ENCODE measurements at regions not wholly inside any gene's neighbourhood (a gene's known extent, or its start where the extent isn't known, plus 50 kb on each side); places are given as distances from the start of the nearest gene placed in this dataset.

GRCh38 chr10:88023676-88024075 lies 160.3 kb downstream of the PTEN start:
- H3K4me1 ChIP-seq (ENCODE audit: control insufficient read depth in 3 of 3, insufficient read depth in 2 of 3, low read depth in 1 of 3, low read length in 2 of 3): peaks cover 0 to 13% (median 0%) of the 10 kb centered on the region in 3 donors
- H3K27ac ChIP-seq (ENCODE audit: low read depth in 1 of 3, low read length in 2 of 3): no peak overlapping the region
- H3K27me3 ChIP-seq (ENCODE audit: control insufficient read depth in 3 of 3, insufficient read depth in 3 of 3, low read length in 3 of 3): no peaks in the 10 kb centered on the region
- H3K9me3 ChIP-seq (ENCODE audit: control insufficient read depth in 2 of 2, insufficient read depth in 1 of 2, low read depth in 1 of 2, low read length in 1 of 2): peaks cover 0 to 4% of the 10 kb centered on the region in 2 donors
- no peak overlapping the region for H3K4me3 ChIP-seq (ENCODE audit: low read depth in 1 of 3, low read length in 3 of 3)
- DNase-seq (no peak), FAIRE-seq (no peak)
- no peaks in the 10 kb centered on the region for H3K36me3 ChIP-seq (ENCODE audit: control insufficient read depth in 3 of 3, insufficient read depth in 2 of 3, low read depth in 1 of 3, low read length in 3 of 3)
- WGBS, 3 donors: 62 to 86% (median 81%) methylated on average over 1 of the region's 1 CpG

- Histone ChIP-seq H3K36me3 (ENCODE audit: control insufficient read depth in 3 of 3, insufficient read depth in 2 of 3, low read depth in 1 of 3, low read length in 3 of 3) (no peaks in the 10 kb centered on the region), H3K27me3 (ENCODE audit: control insufficient read depth in 3 of 3, insufficient read depth in 3 of 3, low read length in 3 of 3) (no peaks in the 10 kb centered on the region), H3K9me3 (ENCODE audit: control insufficient read depth in 2 of 2, insufficient read depth in 1 of 2, low read depth in 1 of 2, low read length in 1 of 2) (peaks cover 0 to 4% of the 10 kb centered on the region in 2 donors), H3K4me1 (ENCODE audit: control insufficient read depth in 3 of 3, insufficient read depth in 2 of 3, low read depth in 1 of 3, low read length in 2 of 3) (peaks cover 0 to 24% (median 0%) of the 10 kb centered on the region in 3 donors), H3K27ac (ENCODE audit: low read depth in 1 of 3, low read length in 2 of 3) (peak overlapping the region in 1 of 3 donors; percentile 21), H3K4me3 (ENCODE audit: low read depth in 1 of 3, low read length in 3 of 3) (no peak overlapping the region)
- 93 to 96% (median 95%) methylated on average over 3 of the region's 3 CpGs for WGBS, 3 donors
- peak in 1 of 2 donors; percentile 55 for DNase-seq
- no peak for FAIRE-seq
Observed at GRCh38 chr10:88026031-88026430, 162.6 kb downstream of the PTEN start.

GRCh38 chr10:88027570-88027969 lies 164.1 kb downstream of the PTEN start:
- H3K4me3 ChIP-seq (ENCODE audit: low read depth in 1 of 3, low read length in 3 of 3): no peak overlapping the region

GRCh38 chr10:88028072-88028471 lies 164.6 kb downstream of the PTEN start:
- Histone ChIP-seq H3K9me3 (ENCODE audit: control insufficient read depth in 2 of 2, insufficient read depth in 1 of 2, low read depth in 1 of 2, low read length in 1 of 2) (peaks cover 0 to 4% of the 10 kb centered on the region in 2 donors), H3K27me3 (ENCODE audit: control insufficient read depth in 3 of 3, insufficient read depth in 3 of 3, low read length in 3 of 3) (no peaks in the 10 kb centered on the region), H3K36me3 (ENCODE audit: control insufficient read depth in 3 of 3, insufficient read depth in 2 of 3, low read depth in 1 of 3, low read length in 3 of 3) (no peaks in the 10 kb centered on the region), H3K27ac (ENCODE audit: low read depth in 1 of 3, low read length in 2 of 3) (peak overlapping the region in 2 of 3 donors; percentile 66 to 74), H3K4me1 (ENCODE audit: control insufficient read depth in 3 of 3, insufficient read depth in 2 of 3, low read depth in 1 of 3, low read length in 2 of 3) (peaks cover 0 to 24% (median 0%) of the 10 kb centered on the region in 3 donors), H3K4me3 (ENCODE audit: low read depth in 1 of 3, low read length in 3 of 3) (no peak overlapping the region)
- FAIRE-seq (no peak), DNase-seq (peak in 1 of 2 donors; percentile 14)
- WGBS, 3 donors: 61 to 86% (median 81%) methylated on average over 1 of the region's 1 CpG

More at GRCh38 chr10:88027570-88027969, 164.1 kb downstream of the PTEN start:
- H3K4me1 ChIP-seq (ENCODE audit: control insufficient read depth in 3 of 3, insufficient read depth in 2 of 3, low read depth in 1 of 3, low read length in 2 of 3): peaks cover 0 to 24% (median 0%) of the 10 kb centered on the region in 3 donors
- no peaks in the 10 kb centered on the region for H3K36me3 ChIP-seq (ENCODE audit: control insufficient read depth in 3 of 3, insufficient read depth in 2 of 3, low read depth in 1 of 3, low read length in 3 of 3)
- FAIRE-seq: no peak
- no peaks in the 10 kb centered on the region for H3K27me3 ChIP-seq (ENCODE audit: control insufficient read depth in 3 of 3, insufficient read depth in 3 of 3, low read length in 3 of 3)
- peak overlapping the region in 1 of 3 donors; percentile 74 for H3K27ac ChIP-seq (ENCODE audit: low read depth in 1 of 3, low read length in 2 of 3)
- peaks cover 0 to 4% of the 10 kb centered on the region in 2 donors for H3K9me3 ChIP-seq (ENCODE audit: control insufficient read depth in 2 of 2, insufficient read depth in 1 of 2, low read depth in 1 of 2, low read length in 1 of 2)
- 69 to 86% (median 80%) methylated on average over 4 of the region's 4 CpGs for WGBS, 3 donors
- peak in 1 of 2 donors; percentile 22 for DNase-seq

GRCh38 chr10:88028654-88029053 lies 165.2 kb downstream of the PTEN start:
- DNase-seq (peak; percentile 91 to 95), FAIRE-seq (no peak)
- Histone ChIP-seq H3K4me3 (ENCODE audit: low read depth in 1 of 3, low read length in 3 of 3) (no peak overlapping the region), H3K27me3 (ENCODE audit: control insufficient read depth in 3 of 3, insufficient read depth in 3 of 3, low read length in 3 of 3) (no peaks in the 10 kb centered on the region), H3K9me3 (ENCODE audit: control insufficient read depth in 2 of 2, insufficient read depth in 1 of 2, low read depth in 1 of 2, low read length in 1 of 2) (peaks cover 0 to 4% of the 10 kb centered on the region in 2 donors), H3K36me3 (ENCODE audit: control insufficient read depth in 3 of 3, insufficient read depth in 2 of 3, low read depth in 1 of 3, low read length in 3 of 3) (no peaks in the 10 kb centered on the region), H3K4me1 (ENCODE audit: control insufficient read depth in 3 of 3, insufficient read depth in 2 of 3, low read depth in 1 of 3, low read length in 2 of 3) (peaks cover 0 to 24% (median 0%) of the 10 kb centered on the region in 3 donors), H3K27ac (ENCODE audit: low read depth in 1 of 3, low read length in 2 of 3) (peak overlapping the region in 2 of 3 donors; percentile 20 to 74)
- WGBS, 3 donors: 9 to 56% (median 19%) methylated on average over 1 of the region's 1 CpG

- no peaks in the 10 kb centered on the region for H3K36me3 ChIP-seq (ENCODE audit: control insufficient read depth in 3 of 3, insufficient read depth in 2 of 3, low read depth in 1 of 3, low read length in 3 of 3)
Observed at GRCh38 chr10:88032566-88032965, 169.1 kb downstream of the PTEN start.

GRCh38 chr10:88033385-88033784 lies 170.0 kb downstream of the PTEN start:
- DNase-seq (peak in 1 of 2 donors; percentile 57), FAIRE-seq (no peak)
- 72 to 81% (median 76%) methylated on average over 3 of the region's 3 CpGs for WGBS, 3 donors
- Histone ChIP-seq H3K36me3 (ENCODE audit: control insufficient read depth in 3 of 3, insufficient read depth in 2 of 3, low read depth in 1 of 3, low read length in 3 of 3) (no peaks in the 10 kb centered on the region), H3K4me3 (ENCODE audit: low read depth in 1 of 3, low read length in 3 of 3) (no peak overlapping the region), H3K27me3 (ENCODE audit: control insufficient read depth in 3 of 3, insufficient read depth in 3 of 3, low read length in 3 of 3) (no peaks in the 10 kb centered on the region), H3K27ac (ENCODE audit: low read depth in 1 of 3, low read length in 2 of 3) (no peak overlapping the region), H3K9me3 (ENCODE audit: control insufficient read depth in 2 of 2, insufficient read depth in 1 of 2, low read depth in 1 of 2, low read length in 1 of 2) (no peaks in the 10 kb centered on the region), H3K4me1 (ENCODE audit: control insufficient read depth in 3 of 3, insufficient read depth in 2 of 3, low read depth in 1 of 3, low read length in 2 of 3) (peaks cover 0 to 16% (median 0%) of the 10 kb centered on the region in 3 donors)

More at GRCh38 chr10:88032566-88032965, 169.1 kb downstream of the PTEN start:
- FAIRE-seq (no peak), DNase-seq (no peak)
- H3K9me3 ChIP-seq (ENCODE audit: control insufficient read depth in 2 of 2, insufficient read depth in 1 of 2, low read depth in 1 of 2, low read length in 1 of 2): no peaks in the 10 kb centered on the region
- H3K27ac ChIP-seq (ENCODE audit: low read depth in 1 of 3, low read length in 2 of 3): no peak overlapping the region
- peaks cover 0 to 22% (median 0%) of the 10 kb centered on the region in 3 donors for H3K4me1 ChIP-seq (ENCODE audit: control insufficient read depth in 3 of 3, insufficient read depth in 2 of 3, low read depth in 1 of 3, low read length in 2 of 3)
- H3K27me3 ChIP-seq (ENCODE audit: control insufficient read depth in 3 of 3, insufficient read depth in 3 of 3, low read length in 3 of 3): no peaks in the 10 kb centered on the region
- no peak overlapping the region for H3K4me3 ChIP-seq (ENCODE audit: low read depth in 1 of 3, low read length in 3 of 3)
- WGBS, 3 donors: 63 to 86% (median 74%) methylated on average over 1 of the region's 1 CpG

- H3K36me3 ChIP-seq (ENCODE audit: control insufficient read depth in 3 of 3, insufficient read depth in 2 of 3, low read depth in 1 of 3, low read length in 3 of 3): no peaks in the 10 kb centered on the region
- no peak overlapping the region for H3K27ac ChIP-seq (ENCODE audit: low read depth in 1 of 3, low read length in 2 of 3)
- DNase-seq (no peak), FAIRE-seq (no peak)
- H3K27me3 ChIP-seq (ENCODE audit: control insufficient read depth in 3 of 3, insufficient read depth in 3 of 3, low read length in 3 of 3): no peaks in the 10 kb centered on the region
- H3K4me1 ChIP-seq (ENCODE audit: control insufficient read depth in 3 of 3, insufficient read depth in 2 of 3, low read depth in 1 of 3, low read length in 2 of 3): peaks cover 0 to 15% (median 0%) of the 10 kb centered on the region in 3 donors
- H3K9me3 ChIP-seq (ENCODE audit: control insufficient read depth in 2 of 2, insufficient read depth in 1 of 2, low read depth in 1 of 2, low read length in 1 of 2): no peaks in the 10 kb centered on the region
- H3K4me3 ChIP-seq (ENCODE audit: low read depth in 1 of 3, low read length in 3 of 3): no peak overlapping the region
- WGBS, 3 donors: 94 to 99% (median 96%) methylated on average over 4 of the region's 4 CpGs
Observed at GRCh38 chr10:88033793-88034192, 170.4 kb downstream of the PTEN start.

- FAIRE-seq (no peak), DNase-seq (no peak)
- H3K9me3 ChIP-seq (ENCODE audit: control insufficient read depth in 2 of 2, insufficient read depth in 1 of 2, low read depth in 1 of 2, low read length in 1 of 2): no peaks in the 10 kb centered on the region
- peaks cover 0 to 4% (median 0%) of the 10 kb centered on the region in 3 donors for H3K4me1 ChIP-seq (ENCODE audit: control insufficient read depth in 3 of 3, insufficient read depth in 2 of 3, low read depth in 1 of 3, low read length in 2 of 3)
- H3K27ac ChIP-seq (ENCODE audit: low read depth in 1 of 3, low read length in 2 of 3): no peak overlapping the region
- WGBS, 3 donors: 69 to 94% (median 91%) methylated on average over 4 of the region's 4 CpGs
- no peaks in the 10 kb centered on the region for H3K27me3 ChIP-seq (ENCODE audit: control insufficient read depth in 3 of 3, insufficient read depth in 3 of 3, low read length in 3 of 3)
- no peaks in the 10 kb centered on the region for H3K36me3 ChIP-seq (ENCODE audit: control insufficient read depth in 3 of 3, insufficient read depth in 2 of 3, low read depth in 1 of 3, low read length in 3 of 3)
- H3K4me3 ChIP-seq (ENCODE audit: low read depth in 1 of 3, low read length in 3 of 3): no peak overlapping the region
Observed at GRCh38 chr10:88036126-88036525, 172.7 kb downstream of the PTEN start.

Data from small intestine (tissue), 7 donors.